ENCODE measurements at regions not wholly inside any gene's neighbourhood (a gene's known extent, or its start where the extent isn't known, plus 50 kb on each side); places are given as distances from the start of the nearest gene placed in this dataset.

DNA sequence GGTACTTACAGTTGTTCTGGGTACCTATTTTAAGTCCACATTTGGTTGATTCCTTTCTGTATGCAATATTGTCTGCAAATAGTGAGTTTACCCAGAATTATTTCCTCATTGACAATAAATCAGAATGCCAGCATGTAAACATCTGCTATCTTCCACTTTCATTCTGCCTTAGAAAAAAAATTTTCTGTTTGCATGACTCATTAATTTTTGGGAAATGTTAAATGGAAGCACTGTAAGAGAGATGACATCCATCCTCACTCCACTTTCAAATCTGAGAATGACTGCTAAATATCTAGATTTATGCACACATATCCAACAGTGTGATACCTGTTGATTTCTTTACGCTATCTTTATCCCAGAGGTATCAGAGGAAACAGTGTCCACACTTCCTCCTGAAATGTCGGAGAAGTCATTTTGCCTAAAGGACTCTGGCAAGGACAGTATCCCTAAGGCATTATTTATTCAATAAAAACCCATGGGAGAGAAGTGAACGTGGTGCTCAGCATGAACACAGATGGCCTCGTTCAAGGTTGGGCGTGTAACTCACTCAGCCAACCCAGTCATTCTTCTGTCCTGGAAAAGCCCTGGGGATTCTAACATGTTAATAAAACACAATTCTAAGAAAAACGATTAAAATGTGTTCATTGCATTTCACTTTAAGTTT, 780.9 kb downstream of the QKI start:
- Histone ChIP-seq H3K4me1 (ENCODE audit: control insufficient read depth, insufficient read depth, low read length) (no peaks in the 10 kb centered on the region), H3K4me3 (ENCODE audit: insufficient read depth, low read depth, low read length) (no peak overlapping the region), H2AK9ac (replicated peaks; ENCODE audit: low read depth, low read length, poor library complexity) (no peak overlapping the region), H3K9me1 (ENCODE audit: insufficient read depth, low read length) (no peaks in the 10 kb centered on the region), H4K20me1 (ENCODE audit: insufficient read depth, low read length) (no peaks in the 10 kb centered on the region), H3K23ac (ENCODE audit: low read depth, low read length) (no peak overlapping the region), H2AFZ (replicated peaks; ENCODE audit: low read length, poor library complexity) (no peak overlapping the region), H4K5ac (ENCODE audit: low read depth, low read length) (no peak overlapping the region), H3K56ac (ENCODE audit: extremely low read depth, insufficient read depth, low read length) (no peak overlapping the region), H3K9me3 (ENCODE audit: control insufficient read depth, insufficient read depth, low read length) (peaks cover 16% of the 10 kb centered on the region), H3K18ac (ENCODE audit: low read depth, low read length) (no peak overlapping the region), H3K4me2 (ENCODE audit: low read depth, low read length) (no peak overlapping the region), H2BK20ac (ENCODE audit: low read depth, low read length) (no peak overlapping the region), H3K14ac (replicated peaks; ENCODE audit: low read depth, low read length) (no peak overlapping the region), H2BK5ac (ENCODE audit: low read depth, low read length, poor library complexity, severe bottlenecking) (no peak overlapping the region), H3K9ac (ENCODE audit: low read depth, low read length) (no peak overlapping the region), H4K91ac (ENCODE audit: insufficient read depth, low read depth, low read length) (no peak overlapping the region), H3K27me3 (ENCODE audit: control insufficient read depth, insufficient read depth, low read length) (no peaks in the 10 kb centered on the region), H2BK15ac (ENCODE audit: low read depth, low read length) (no peak overlapping the region), H2BK120ac (ENCODE audit: low read depth, low read length) (no peak overlapping the region), H2AK5ac (ENCODE audit: low read depth, low read length) (no peak overlapping the region), H3K36me3 (ENCODE audit: control insufficient read depth, insufficient read depth, low read length) (no peaks in the 10 kb centered on the region), H4K8ac (ENCODE audit: low read depth in 2 of 2, low read length in 2 of 2) (no peak overlapping the region), H3K79me1 (ENCODE audit: low read depth in 1 of 2, low read length in 2 of 2) (no peaks in the 10 kb centered on the region), H3K27ac (ENCODE audit: insufficient read depth, low read length) (no peak overlapping the region), H3K4ac (ENCODE audit: low read depth, low read length) (no peak overlapping the region)
- POLR2A ChIA-PET (ENCODE audit: unreplicated experiment): no interaction called here
- TF ChIP-seq POLR2A (IDR thresholded peaks at IDR 0.05; ENCODE audit: low read depth, low read length): no peak
- no peak for TF ChIP-seq RFX5 (IDR thresholded peaks at IDR 0.05; ENCODE audit: low read depth, low read length)
- no peak for TF ChIP-seq SMC3 (IDR thresholded peaks at IDR 0.05; ENCODE audit: low read depth, low read length)
- TF ChIP-seq MAFK (IDR thresholded peaks at IDR 0.05; ENCODE audit: low read depth, low read length): no peak
- TF ChIP-seq RAD21 (IDR thresholded peaks at IDR 0.05; ENCODE audit: low read length): no peak
- no peak for TF ChIP-seq CEBPB (IDR thresholded peaks at IDR 0.05; ENCODE audit: low read depth, low read length)
- TF ChIP-seq, protein P1, sequence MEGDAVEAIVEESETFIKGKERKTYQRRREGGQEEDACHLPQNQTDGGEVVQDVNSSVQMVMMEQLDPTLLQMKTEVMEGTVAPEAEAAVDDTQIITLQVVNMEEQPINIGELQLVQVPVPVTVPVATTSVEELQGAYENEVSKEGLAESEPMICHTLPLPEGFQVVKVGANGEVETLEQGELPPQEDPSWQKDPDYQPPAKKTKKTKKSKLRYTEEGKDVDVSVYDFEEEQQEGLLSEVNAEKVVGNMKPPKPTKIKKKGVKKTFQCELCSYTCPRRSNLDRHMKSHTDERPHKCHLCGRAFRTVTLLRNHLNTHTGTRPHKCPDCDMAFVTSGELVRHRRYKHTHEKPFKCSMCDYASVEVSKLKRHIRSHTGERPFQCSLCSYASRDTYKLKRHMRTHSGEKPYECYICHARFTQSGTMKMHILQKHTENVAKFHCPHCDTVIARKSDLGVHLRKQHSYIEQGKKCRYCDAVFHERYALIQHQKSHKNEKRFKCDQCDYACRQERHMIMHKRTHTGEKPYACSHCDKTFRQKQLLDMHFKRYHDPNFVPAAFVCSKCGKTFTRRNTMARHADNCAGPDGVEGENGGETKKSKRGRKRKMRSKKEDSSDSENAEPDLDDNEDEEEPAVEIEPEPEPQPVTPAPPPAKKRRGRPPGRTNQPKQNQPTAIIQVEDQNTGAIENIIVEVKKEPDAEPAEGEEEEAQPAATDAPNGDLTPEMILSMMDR (conservative IDR thresholded peaks at IDR 0.05; ENCODE audit: low read depth, low read length): no peak
- no peak for TF ChIP-seq NFE2L2 (IDR thresholded peaks at IDR 0.05; ENCODE audit: low read depth, low read length)
- TF ChIP-seq FOS (IDR thresholded peaks at IDR 0.05; ENCODE audit: low read depth, low read length): no peak
- TF ChIP-seq MXI1 (IDR thresholded peaks at IDR 0.05; ENCODE audit: borderline replicate concordance, low read depth, low read length): no peak
- TF ChIP-seq CHD1 (IDR thresholded peaks at IDR 0.05; ENCODE audit: low read depth, low read length): no peak
- TF ChIP-seq, protein P2, sequence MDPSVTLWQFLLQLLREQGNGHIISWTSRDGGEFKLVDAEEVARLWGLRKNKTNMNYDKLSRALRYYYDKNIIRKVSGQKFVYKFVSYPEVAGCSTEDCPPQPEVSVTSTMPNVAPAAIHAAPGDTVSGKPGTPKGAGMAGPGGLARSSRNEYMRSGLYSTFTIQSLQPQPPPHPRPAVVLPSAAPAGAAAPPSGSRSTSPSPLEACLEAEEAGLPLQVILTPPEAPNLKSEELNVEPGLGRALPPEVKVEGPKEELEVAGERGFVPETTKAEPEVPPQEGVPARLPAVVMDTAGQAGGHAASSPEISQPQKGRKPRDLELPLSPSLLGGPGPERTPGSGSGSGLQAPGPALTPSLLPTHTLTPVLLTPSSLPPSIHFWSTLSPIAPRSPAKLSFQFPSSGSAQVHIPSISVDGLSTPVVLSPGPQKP (IDR thresholded peaks at IDR 0.05; ENCODE audit: borderline replicate concordance, low read depth, low read length): no peak
- intact Hi-C loops (cut with micrococcal nuclease): no loop called here
- ATAC-seq (ENCODE audit: low read depth): no peak
- in situ Hi-C loops (cut with MboI; ENCODE audit: low sequenced_read_pairs): no loop called here
- no CpG with 5 or more reads among the region's 6 CpGs for WGBS, 2 experiments (ENCODE audit: extremely low coverage in 2 of 2, insufficient read length in 1 of 2)
- CTCF ChIA-PET: no interaction called here
- dilution Hi-C loops (cut with HindIII; ENCODE audit: low sequenced_read_pairs, unreplicated experiment): no loop called here
- no TSS peak for BruUV-seq (replicated peaks)
- DNase-seq: no peak

Data from IMR-90 (cell line).